ENCODE measurements at regions not wholly inside any gene's neighbourhood (a gene's known extent, or its start where the extent isn't known, plus 50 kb on each side); places are given as distances from the start of the nearest gene placed in this dataset.

GRCh38 chr5:77140350-77140749 lies 53.3 kb upstream of the ZBED3 start:
- H3K4me1 ChIP-seq (ENCODE audit: control insufficient read depth, extremely low read depth, insufficient read depth, low read length): no peaks in the 10 kb centered on the region
- no peaks in the 10 kb centered on the region for H3K9me3 ChIP-seq (ENCODE audit: control insufficient read depth, insufficient read depth, low read depth, low read length)
- no peaks in the 10 kb centered on the region for H3K79me2 ChIP-seq (ENCODE audit: control insufficient read depth, insufficient read depth, low read length)
- TF ChIP-seq CTCF (conservative IDR thresholded peaks at IDR 0.05 in 1 of 2, IDR thresholded peaks at IDR 0.05 in 1 of 2; ENCODE audit: low read depth in 1 of 2, low read length in 2 of 2): no peak
- TF ChIP-seq EZH2 (IDR thresholded peaks at IDR 0.05; ENCODE audit: low read length, missing control alignments): no peak
- no peak for DNase-seq (ENCODE audit: low read depth in 2 of 2)
- no peak overlapping the region for H2AFZ ChIP-seq (ENCODE audit: low read length)
- no peaks in the 10 kb centered on the region for H3K36me3 ChIP-seq (ENCODE audit: control insufficient read depth, insufficient read depth, low read length)
- no peak overlapping the region for H3K9ac ChIP-seq (ENCODE audit: insufficient read depth, low read length)
- H3K27ac ChIP-seq (ENCODE audit: insufficient read depth, low read length): no peak overlapping the region
- peaks cover 7% of the 10 kb centered on the region for H3K27me3 ChIP-seq (ENCODE audit: control insufficient read depth, insufficient read depth, low read length)
- H3K4me2 ChIP-seq (ENCODE audit: extremely low read depth, insufficient read depth, low read length): no peak overlapping the region
- no peak overlapping the region for H3K4me3 ChIP-seq (replicated peaks in 1 of 4; ENCODE audit: control extremely low read depth in 1 of 4, insufficient read depth in 1 of 4, low read depth in 3 of 4, low read length in 4 of 4)
- no peaks in the 10 kb centered on the region for H4K20me1 ChIP-seq (ENCODE audit: control insufficient read depth, extremely low read depth, insufficient read depth, low read length)

DNA sequence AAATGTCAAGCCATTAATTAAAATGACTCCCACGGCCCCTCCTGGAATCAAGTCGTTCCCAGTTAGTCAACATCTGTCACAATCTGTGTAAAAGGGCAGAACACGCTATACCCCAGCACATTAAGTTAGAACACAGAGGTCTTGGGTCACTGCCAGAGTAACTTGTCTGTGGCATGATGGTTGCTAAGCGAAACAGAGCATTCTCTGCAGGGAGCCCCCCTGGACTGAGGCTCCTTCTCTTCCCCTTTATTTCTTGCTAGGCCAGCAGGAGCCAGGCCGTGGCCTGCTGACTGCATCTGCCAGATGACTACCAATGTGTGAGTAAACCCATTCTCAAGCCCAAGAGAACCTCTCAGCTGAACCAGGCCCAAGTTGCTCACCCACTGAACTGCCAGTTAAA lies 51.9 kb upstream of the ZBED3 start:
- H2AFZ ChIP-seq (ENCODE audit: low read length): no peak overlapping the region
- no peaks in the 10 kb centered on the region for H3K9me3 ChIP-seq (ENCODE audit: control insufficient read depth, insufficient read depth, low read depth, low read length)
- H4K20me1 ChIP-seq (ENCODE audit: control insufficient read depth, extremely low read depth, insufficient read depth, low read length): no peaks in the 10 kb centered on the region
- no peak overlapping the region for H3K27ac ChIP-seq (ENCODE audit: insufficient read depth, low read length)
- H3K4me3 ChIP-seq (replicated peaks in 1 of 4; ENCODE audit: control extremely low read depth in 1 of 4, insufficient read depth in 1 of 4, low read depth in 3 of 4, low read length in 4 of 4): no peak overlapping the region
- TF ChIP-seq EZH2 (IDR thresholded peaks at IDR 0.05; ENCODE audit: low read length, missing control alignments) (no peak), CTCF (conservative IDR thresholded peaks at IDR 0.05 in 1 of 2, IDR thresholded peaks at IDR 0.05 in 1 of 2; ENCODE audit: low read depth in 1 of 2, low read length in 2 of 2) (no peak)
- peak; percentile 69 to 87 for DNase-seq (ENCODE audit: low read depth in 2 of 2)
- no peak overlapping the region for H3K4me2 ChIP-seq (ENCODE audit: extremely low read depth, insufficient read depth, low read length)
- peaks cover 9% of the 10 kb centered on the region for H3K27me3 ChIP-seq (ENCODE audit: control insufficient read depth, insufficient read depth, low read length)
- no peak overlapping the region for H3K9ac ChIP-seq (ENCODE audit: insufficient read depth, low read length)
- H3K4me1 ChIP-seq (ENCODE audit: control insufficient read depth, extremely low read depth, insufficient read depth, low read length): peaks cover 1% of the 10 kb centered on the region
- H3K36me3 ChIP-seq (ENCODE audit: control insufficient read depth, insufficient read depth, low read length): no peaks in the 10 kb centered on the region
- no peaks in the 10 kb centered on the region for H3K79me2 ChIP-seq (ENCODE audit: control insufficient read depth, insufficient read depth, low read length)
